HCT116 (cell line): ENCODE measurements at regions not wholly inside any gene's neighbourhood (a gene's known extent, or its start where the extent isn't known, plus 50 kb on each side); places are given as distances from the start of the nearest gene placed in this dataset.

Experiments used
- EZH2phosphoT487 ChIP-seq: fragments of 200-600 bp; IDR thresholded peaks from 2 replicates; pipeline ENCODE4 v1.6.1; 2018; ENCODE audit warnings: antibody characterized with exemption, borderline replicate concordance
- TF ChIP-seq, protein P1 (sequence below): IDR thresholded peaks from 2 replicates; pipeline ENCODE4 v1.6.1; 2012
- TF ChIP-seq, protein P2 (sequence below), 3 experiments: fragments of 200-600 bp in 1 of 3; sonication (generic) in 1 of 3; IDR thresholded peaks in 2 of 3; conservative IDR thresholded peaks in 1 of 3; 2 replicates each; pipeline ENCODE4 v1.5.1; 2012 to 2017; ENCODE audit warnings: low read depth in 2 of 3, low read length in 2 of 3, antibody characterized with exemption in 1 of 3, borderline replicate concordance in 1 of 3, control low read depth in 1 of 3, mild to moderate bottlenecking in 1 of 3, mixed read lengths in 1 of 3, mixed run types in 1 of 3, moderate library complexity in 1 of 3; ENCODE audit not compliant: insufficient read depth in 1 of 3

DNA sequence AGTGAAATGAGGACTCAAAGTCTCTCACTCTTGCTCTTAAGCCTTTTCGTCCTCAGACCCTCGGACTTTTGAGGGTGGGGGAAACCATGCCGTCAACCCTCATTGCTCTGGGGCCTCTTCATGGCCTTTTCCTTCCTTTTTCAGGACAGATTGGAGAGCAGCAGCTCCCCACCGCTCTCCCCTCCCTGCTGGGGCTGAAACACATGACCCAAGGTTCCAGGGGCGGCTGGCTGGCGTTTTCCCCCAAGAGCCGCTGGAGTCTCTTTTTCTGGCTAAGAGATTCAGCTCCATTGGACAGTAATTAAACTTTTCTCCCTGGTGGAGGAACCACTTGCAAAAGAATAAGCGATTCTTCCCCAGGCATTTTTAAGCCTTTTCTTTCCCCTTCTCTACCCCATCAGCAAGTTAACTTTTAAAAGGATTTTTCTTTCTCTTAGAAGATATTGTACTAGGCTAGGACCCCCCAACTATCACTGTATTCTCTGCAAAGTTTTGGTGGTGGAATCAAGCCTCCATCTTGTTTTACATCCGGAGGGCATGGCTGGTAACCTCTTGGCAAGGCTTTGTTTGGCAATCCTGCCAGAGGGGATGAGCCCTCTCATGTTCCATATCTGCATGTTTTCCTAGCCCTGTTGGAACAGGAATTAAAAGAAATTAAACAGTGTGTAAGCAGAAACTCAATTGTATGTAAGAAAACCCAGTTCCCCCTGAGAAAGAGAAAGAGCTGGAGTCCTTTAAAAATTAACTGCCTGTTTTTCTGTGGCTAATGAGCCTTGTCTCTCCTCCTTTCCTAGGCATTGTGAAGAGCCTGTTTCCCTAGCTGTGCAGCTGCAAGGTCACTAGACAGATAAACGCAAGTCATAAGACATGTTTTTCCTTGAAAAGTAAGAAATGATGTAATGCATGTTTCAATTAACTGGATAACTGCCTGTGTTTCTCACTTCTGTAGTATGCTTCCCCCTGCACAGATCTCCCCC is 100.8 kb upstream of the GPR6 start:
- no peak for TF ChIP-seq EZH2phosphoT487
- TF ChIP-seq, protein P1, sequence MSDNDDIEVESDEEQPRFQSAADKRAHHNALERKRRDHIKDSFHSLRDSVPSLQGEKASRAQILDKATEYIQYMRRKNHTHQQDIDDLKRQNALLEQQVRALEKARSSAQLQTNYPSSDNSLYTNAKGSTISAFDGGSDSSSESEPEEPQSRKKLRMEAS, result no peak
- TF ChIP-seq, protein P2, sequence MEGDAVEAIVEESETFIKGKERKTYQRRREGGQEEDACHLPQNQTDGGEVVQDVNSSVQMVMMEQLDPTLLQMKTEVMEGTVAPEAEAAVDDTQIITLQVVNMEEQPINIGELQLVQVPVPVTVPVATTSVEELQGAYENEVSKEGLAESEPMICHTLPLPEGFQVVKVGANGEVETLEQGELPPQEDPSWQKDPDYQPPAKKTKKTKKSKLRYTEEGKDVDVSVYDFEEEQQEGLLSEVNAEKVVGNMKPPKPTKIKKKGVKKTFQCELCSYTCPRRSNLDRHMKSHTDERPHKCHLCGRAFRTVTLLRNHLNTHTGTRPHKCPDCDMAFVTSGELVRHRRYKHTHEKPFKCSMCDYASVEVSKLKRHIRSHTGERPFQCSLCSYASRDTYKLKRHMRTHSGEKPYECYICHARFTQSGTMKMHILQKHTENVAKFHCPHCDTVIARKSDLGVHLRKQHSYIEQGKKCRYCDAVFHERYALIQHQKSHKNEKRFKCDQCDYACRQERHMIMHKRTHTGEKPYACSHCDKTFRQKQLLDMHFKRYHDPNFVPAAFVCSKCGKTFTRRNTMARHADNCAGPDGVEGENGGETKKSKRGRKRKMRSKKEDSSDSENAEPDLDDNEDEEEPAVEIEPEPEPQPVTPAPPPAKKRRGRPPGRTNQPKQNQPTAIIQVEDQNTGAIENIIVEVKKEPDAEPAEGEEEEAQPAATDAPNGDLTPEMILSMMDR (IDR thresholded peaks at IDR 0.05 in 2 of 3, conservative IDR thresholded peaks at IDR 0.05 in 1 of 3; ENCODE audit: borderline replicate concordance in 1 of 3, insufficient read depth in 1 of 3, low read depth in 2 of 3, low read length in 2 of 3), result no peak
